ENCODE measurements at regions not wholly inside any gene's neighbourhood (a gene's known extent, or its start where the extent isn't known, plus 50 kb on each side); places are given as distances from the start of the nearest gene placed in this dataset.

- no peak for DNase-seq
Measured at GRCh38 chr5:117095346-117096332, 521.0 kb upstream of the SEMA6A start.

- no peak for DNase-seq
Measured at GRCh38 chr5:117094114-117094815, 519.6 kb upstream of the SEMA6A start.

- no peak for DNase-seq
Measured at GRCh38 chr5:117093653-117094052, 519.0 kb upstream of the SEMA6A start.

- DNase-seq: no peak
Measured at GRCh38 chr5:117089001-117089400, 514.4 kb upstream of the SEMA6A start.

- no peak for DNase-seq
Measured at GRCh38 chr5:117088176-117088575, 513.6 kb upstream of the SEMA6A start.

- DNase-seq: no peak
Measured at GRCh38 chr5:117084067-117084466, 509.4 kb upstream of the SEMA6A start.

- DNase-seq: no peak
Measured at GRCh38 chr5:117082977-117083376, 508.4 kb upstream of the SEMA6A start.

- DNase-seq: no peak
Measured at GRCh38 chr5:117077142-117077541, 502.5 kb upstream of the SEMA6A start.

- DNase-seq: no peak
Measured at GRCh38 chr5:117072439-117072838, 497.8 kb upstream of the SEMA6A start.

- DNase-seq: no peak
Measured at GRCh38 chr5:117065800-117066199, 491.2 kb upstream of the SEMA6A start.

GRCh38 chr5:117065161-117065560, 490.5 kb upstream of the SEMA6A start:
- DNase-seq: no peak

GRCh38 chr5:117060099-117060498, 485.5 kb upstream of the SEMA6A start:
- DNase-seq: no peak

GRCh38 chr5:117058740-117059139, 484.1 kb upstream of the SEMA6A start:
- no peak for DNase-seq

GRCh38 chr5:117055517-117055916, 480.9 kb upstream of the SEMA6A start:
- DNase-seq: no peak

GRCh38 chr5:117054911-117055310, 480.3 kb upstream of the SEMA6A start:
- no peak for DNase-seq

- no peak for DNase-seq
Measured at GRCh38 chr5:117054141-117054540, 479.5 kb upstream of the SEMA6A start.

GRCh38 chr5:117041926-117042595, 467.4 kb upstream of the SEMA6A start:
- no peak for DNase-seq

GRCh38 chr5:117039035-117039434, 464.4 kb upstream of the SEMA6A start:
- no peak for DNase-seq

- no peak for DNase-seq
Measured at GRCh38 chr5:117027384-117027783, 452.8 kb upstream of the SEMA6A start.

- no peak for DNase-seq
Measured at GRCh38 chr5:117020999-117021398, 446.4 kb upstream of the SEMA6A start.

- no peak for DNase-seq
Measured at GRCh38 chr5:117013280-117013877, 438.8 kb upstream of the SEMA6A start.

GRCh38 chr5:117010574-117010973, 436.0 kb upstream of the SEMA6A start:
- no peak for DNase-seq

GRCh38 chr5:116998024-116998423, 423.4 kb upstream of the SEMA6A start:
- DNase-seq: no peak

Data from inflammatory macrophage treated with lipopolysaccharide for 1 hour (primary cell).